ENCODE measurements at regions not wholly inside any gene's neighbourhood (a gene's known extent, or its start where the extent isn't known, plus 50 kb on each side); places are given as distances from the start of the nearest gene placed in this dataset.

DNA sequence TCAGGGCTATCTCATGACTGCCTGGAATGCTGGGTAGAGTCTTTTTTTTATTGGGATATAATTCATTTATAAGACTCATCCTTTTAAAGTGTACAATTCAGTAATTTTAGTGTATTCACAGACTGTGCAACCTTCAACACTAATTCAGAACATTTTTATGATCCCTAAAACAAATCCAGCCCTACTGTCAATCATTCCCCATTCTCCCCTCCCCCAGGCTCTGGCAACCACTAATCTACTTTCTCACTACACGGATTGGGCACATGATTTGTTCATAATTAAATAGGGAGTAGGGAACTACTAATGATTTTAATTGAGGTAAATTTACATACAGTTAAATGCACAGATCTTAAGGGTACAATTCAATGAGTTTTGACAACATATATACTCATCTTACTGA lies 225.7 kb downstream of the CDCA7 start:
- TF ChIP-seq, protein P1, sequence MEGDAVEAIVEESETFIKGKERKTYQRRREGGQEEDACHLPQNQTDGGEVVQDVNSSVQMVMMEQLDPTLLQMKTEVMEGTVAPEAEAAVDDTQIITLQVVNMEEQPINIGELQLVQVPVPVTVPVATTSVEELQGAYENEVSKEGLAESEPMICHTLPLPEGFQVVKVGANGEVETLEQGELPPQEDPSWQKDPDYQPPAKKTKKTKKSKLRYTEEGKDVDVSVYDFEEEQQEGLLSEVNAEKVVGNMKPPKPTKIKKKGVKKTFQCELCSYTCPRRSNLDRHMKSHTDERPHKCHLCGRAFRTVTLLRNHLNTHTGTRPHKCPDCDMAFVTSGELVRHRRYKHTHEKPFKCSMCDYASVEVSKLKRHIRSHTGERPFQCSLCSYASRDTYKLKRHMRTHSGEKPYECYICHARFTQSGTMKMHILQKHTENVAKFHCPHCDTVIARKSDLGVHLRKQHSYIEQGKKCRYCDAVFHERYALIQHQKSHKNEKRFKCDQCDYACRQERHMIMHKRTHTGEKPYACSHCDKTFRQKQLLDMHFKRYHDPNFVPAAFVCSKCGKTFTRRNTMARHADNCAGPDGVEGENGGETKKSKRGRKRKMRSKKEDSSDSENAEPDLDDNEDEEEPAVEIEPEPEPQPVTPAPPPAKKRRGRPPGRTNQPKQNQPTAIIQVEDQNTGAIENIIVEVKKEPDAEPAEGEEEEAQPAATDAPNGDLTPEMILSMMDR (IDR thresholded peaks at IDR 0.05 in 4 of 5, conservative IDR thresholded peaks at IDR 0.05 in 1 of 5), result no peak
- no peak for TF ChIP-seq POLR2A (IDR thresholded peaks at IDR 0.05)
